Parathyroid adenoma (tissue), 2 donors: ENCODE measurements at regions not wholly inside any gene's neighbourhood (a gene's known extent, or its start where the extent isn't known, plus 50 kb on each side); places are given as distances from the start of the nearest gene placed in this dataset.
A peak's percentile ranks its signal among the peaks of the same experiment; 100 is the strongest.
"Not testable (repeated sequence)": the region's sequence is repeated elsewhere in the genome, so short reads cannot be mapped to it uniquely, and the experiment has no call there.

Source experiments
- H2AFZ ChIP-seq: fragments of 300-600 bp; sonication (generic); one replicate; pipeline ENCODE4 v1.7.0; 2017; ENCODE audit warnings: antibody characterized with exemption, mild to moderate bottlenecking
- H3K27ac ChIP-seq: fragments of 300-600 bp; sonication (generic); one replicate; pipeline ENCODE4 v1.7.0; 2017
- H3K27me3 ChIP-seq: fragments of 300-600 bp; sonication (generic); one replicate; pipeline ENCODE4 v1.7.0; 2017; ENCODE audit warnings: low read length; ENCODE audit not compliant: control insufficient read depth, insufficient read depth
- H3K36me3 ChIP-seq: fragments of 300-600 bp; sonication (generic); one replicate; pipeline ENCODE4 v1.7.0; 2017; ENCODE audit warnings: low read length; ENCODE audit not compliant: control insufficient read depth, insufficient read depth
- H3K4me1 ChIP-seq: fragments of 300-600 bp; sonication (generic); one replicate; pipeline ENCODE4 v1.7.0; 2017; ENCODE audit warnings: control low read depth
- H3K4me2 ChIP-seq: fragments of 300-600 bp; sonication (generic); one replicate; pipeline ENCODE4 v1.7.0; 2017; ENCODE audit warnings: low read length
- H3K4me3 ChIP-seq: fragments of 300-600 bp; sonication (generic); one replicate; pipeline ENCODE4 v1.7.0; 2017; ENCODE audit warnings: low read depth, low read length
- H3K79me2 ChIP-seq: fragments of 300-600 bp; sonication (generic); one replicate; pipeline ENCODE4 v1.7.0; 2017; ENCODE audit warnings: control low read depth
- H3K9ac ChIP-seq: fragments of 300-600 bp; sonication (generic); one replicate; pipeline ENCODE4 v1.7.0; 2017; ENCODE audit warnings: mild to moderate bottlenecking
- H3K9me3 ChIP-seq: fragments of 300-600 bp; sonication (generic); one replicate; pipeline ENCODE4 v1.7.0; 2017; ENCODE audit warnings: low read length; ENCODE audit not compliant: control insufficient read depth
- TF ChIP-seq, protein P1 (sequence below): fragments of 300-600 bp; sonication (generic); IDR thresholded peaks from one replicate; pipeline ENCODE4 v1.7.0; 2017; ENCODE audit warnings: antibody characterized with exemption, mild to moderate bottlenecking
- donor health status: primary hyperparathyroidism.

DNA sequence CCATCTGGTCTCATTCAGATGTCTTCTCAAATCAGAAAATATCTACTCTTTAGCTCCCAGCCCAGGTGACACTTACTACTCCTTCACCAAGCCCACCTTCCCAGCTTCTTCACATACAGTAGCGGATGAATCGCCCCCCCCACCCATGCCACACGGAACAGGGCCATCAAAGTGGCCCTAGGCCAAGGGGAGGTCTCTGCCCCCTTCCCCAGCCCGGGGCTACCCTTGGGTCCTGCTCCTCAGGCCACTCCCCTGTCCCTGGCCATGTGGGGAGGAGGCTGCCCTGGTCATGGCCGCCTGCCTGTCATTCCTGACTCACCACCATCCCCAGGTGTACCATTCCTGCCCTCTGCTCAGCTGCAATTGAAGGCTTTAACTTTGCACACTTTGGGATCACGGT is 142.8 kb downstream of the NECTIN1 start:
- TF ChIP-seq, protein P1, sequence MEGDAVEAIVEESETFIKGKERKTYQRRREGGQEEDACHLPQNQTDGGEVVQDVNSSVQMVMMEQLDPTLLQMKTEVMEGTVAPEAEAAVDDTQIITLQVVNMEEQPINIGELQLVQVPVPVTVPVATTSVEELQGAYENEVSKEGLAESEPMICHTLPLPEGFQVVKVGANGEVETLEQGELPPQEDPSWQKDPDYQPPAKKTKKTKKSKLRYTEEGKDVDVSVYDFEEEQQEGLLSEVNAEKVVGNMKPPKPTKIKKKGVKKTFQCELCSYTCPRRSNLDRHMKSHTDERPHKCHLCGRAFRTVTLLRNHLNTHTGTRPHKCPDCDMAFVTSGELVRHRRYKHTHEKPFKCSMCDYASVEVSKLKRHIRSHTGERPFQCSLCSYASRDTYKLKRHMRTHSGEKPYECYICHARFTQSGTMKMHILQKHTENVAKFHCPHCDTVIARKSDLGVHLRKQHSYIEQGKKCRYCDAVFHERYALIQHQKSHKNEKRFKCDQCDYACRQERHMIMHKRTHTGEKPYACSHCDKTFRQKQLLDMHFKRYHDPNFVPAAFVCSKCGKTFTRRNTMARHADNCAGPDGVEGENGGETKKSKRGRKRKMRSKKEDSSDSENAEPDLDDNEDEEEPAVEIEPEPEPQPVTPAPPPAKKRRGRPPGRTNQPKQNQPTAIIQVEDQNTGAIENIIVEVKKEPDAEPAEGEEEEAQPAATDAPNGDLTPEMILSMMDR: no peak
- H3K27ac ChIP-seq: no peak overlapping the region
- H3K9me3 ChIP-seq: no peaks in the 10 kb centered on the region

GRCh38 chr11:119585043-119585781 is 143.8 kb downstream of the NECTIN1 start:
- no peaks in the 10 kb centered on the region for H3K4me1 ChIP-seq
- H3K9ac ChIP-seq: no peak overlapping the region
- no peaks in the 10 kb centered on the region for H3K9me3 ChIP-seq
- H3K4me2 ChIP-seq: peak overlapping the region; percentile 66
- no peaks in the 10 kb centered on the region for H3K79me2 ChIP-seq
- no peak overlapping the region for H3K27ac ChIP-seq
- H2AFZ ChIP-seq: peak overlapping the region; percentile 58
- peak overlapping the region; percentile 40 for H3K4me3 ChIP-seq
- H3K36me3 ChIP-seq: no peaks in the 10 kb centered on the region
- TF ChIP-seq, protein P1: no peak
- no peaks in the 10 kb centered on the region for H3K27me3 ChIP-seq

More for the DNA sequence above, 142.8 kb downstream of the NECTIN1 start:
- Histone ChIP-seq H3K27me3 (no peaks in the 10 kb centered on the region), H3K4me3 (no peak overlapping the region), H3K79me2 (no peaks in the 10 kb centered on the region), H3K4me1 (no peaks in the 10 kb centered on the region), H3K4me2 (no peak overlapping the region), H3K36me3 (no peaks in the 10 kb centered on the region), H2AFZ (no peak overlapping the region), H3K9ac (no peak overlapping the region)

GRCh38 chr11:119584193-119585042 is 144.6 kb downstream of the NECTIN1 start:
- no peaks in the 10 kb centered on the region for H3K36me3 ChIP-seq
- no peaks in the 10 kb centered on the region for H3K4me1 ChIP-seq
- TF ChIP-seq, protein P1: no peak
- H3K9ac ChIP-seq: no peak overlapping the region
- H3K27me3 ChIP-seq: no peaks in the 10 kb centered on the region
- peak overlapping the region; percentile 40 for H3K4me3 ChIP-seq
- peak overlapping the region; percentile 58 for H2AFZ ChIP-seq
- peak overlapping the region; percentile 66 for H3K4me2 ChIP-seq
- no peak overlapping the region for H3K27ac ChIP-seq
- no peaks in the 10 kb centered on the region for H3K9me3 ChIP-seq
- H3K79me2 ChIP-seq: no peaks in the 10 kb centered on the region

DNA sequence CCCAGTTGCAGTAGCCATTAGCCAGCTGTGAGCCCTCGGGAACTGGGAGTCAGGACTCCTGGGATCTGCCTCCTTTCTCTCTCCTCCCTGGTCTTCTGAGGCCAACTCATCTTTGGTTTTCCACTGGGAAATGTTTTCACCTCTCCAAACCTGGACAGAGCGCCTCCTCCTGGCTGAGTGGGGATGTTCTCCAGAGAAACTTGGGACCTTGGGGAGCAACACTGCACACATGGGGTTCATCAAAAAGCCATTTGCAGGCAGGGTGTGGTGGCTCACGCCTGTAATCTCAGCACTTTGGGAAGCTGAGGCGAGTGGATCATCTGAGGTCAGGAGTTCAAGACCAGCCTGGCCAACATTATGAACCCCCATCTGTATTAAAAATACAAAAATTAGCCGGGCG is 145.4 kb downstream of the NECTIN1 start:
- no peak overlapping the region for H2AFZ ChIP-seq
- H3K9ac ChIP-seq: no peak overlapping the region
- no peak overlapping the region for H3K27ac ChIP-seq
- no peaks in the 10 kb centered on the region for H3K9me3 ChIP-seq
- TF ChIP-seq, protein P1: no peak
- no peaks in the 10 kb centered on the region for H3K79me2 ChIP-seq
- H3K4me2 ChIP-seq: no peak overlapping the region
- no peaks in the 10 kb centered on the region for H3K27me3 ChIP-seq
- no peak overlapping the region for H3K4me3 ChIP-seq
- no peaks in the 10 kb centered on the region for H3K4me1 ChIP-seq
- no peaks in the 10 kb centered on the region for H3K36me3 ChIP-seq

- not testable (repeated sequence) for H2AFZ ChIP-seq, H3K4me3 ChIP-seq, H3K27ac ChIP-seq, H3K4me1 ChIP-seq, H3K4me2 ChIP-seq, H3K79me2 ChIP-seq, H3K36me3 ChIP-seq, H3K27me3 ChIP-seq, H3K9me3 ChIP-seq, H3K9ac ChIP-seq
These were observed 147.6 kb downstream of the NECTIN1 start for GRCh38 chr11:119581396-119581795.
